Globus pallidus (tissue), 1 donor: ENCODE measurements at regions not wholly inside any gene's neighbourhood (a gene's known extent, or its start where the extent isn't known, plus 50 kb on each side); places are given as distances from the start of the nearest gene placed in this dataset.
"Not testable (repeated sequence)": the region's sequence is repeated elsewhere in the genome, so short reads cannot be mapped to it uniquely, and the experiment has no call there.

Experiments used
- DNase-seq: peaks from one replicate; pipeline ENCODE4 v3.0.0-alpha.2; 2015; ENCODE audit warnings: low spot score

DNA sequence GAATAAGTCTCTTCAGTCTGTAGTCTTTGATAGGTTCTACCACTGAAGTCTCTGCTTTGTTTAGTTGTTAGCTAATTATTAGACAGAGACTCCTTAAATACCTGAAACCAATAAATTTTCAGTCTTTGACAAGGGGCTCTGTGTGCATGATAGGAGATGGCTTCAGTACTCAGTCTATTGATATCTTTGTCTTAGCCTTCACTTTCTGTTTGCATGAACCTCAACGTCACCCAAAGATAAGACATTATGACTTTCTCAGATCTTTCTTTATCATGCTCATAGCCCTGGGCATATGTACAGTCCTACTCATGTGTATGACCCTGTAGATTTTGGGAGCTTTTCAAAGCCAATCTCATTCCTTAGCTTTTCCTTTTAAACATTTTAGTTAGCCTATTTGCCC is 183.5 kb upstream of the GCFC2 start:
- DNase-seq: no peak

DNA sequence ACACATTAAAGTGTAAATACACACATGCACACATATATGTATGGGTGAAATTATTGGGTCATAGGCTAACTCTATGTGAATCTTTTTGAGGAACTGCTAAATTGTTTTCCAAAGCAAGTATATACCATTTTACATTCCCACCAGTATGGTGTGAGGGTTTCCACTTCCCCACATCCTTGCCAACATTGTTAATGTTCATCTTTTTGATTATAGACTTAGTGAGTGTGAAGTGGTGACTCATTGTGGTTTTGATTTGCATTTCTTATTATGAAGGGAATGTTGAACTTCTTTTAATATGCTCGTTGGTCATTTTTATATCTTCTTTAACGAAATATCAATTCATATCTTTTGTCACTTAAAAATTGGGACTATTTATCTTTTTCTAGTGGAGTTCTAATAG is 181.8 kb upstream of the GCFC2 start:
- DNase-seq: no peak

DNA sequence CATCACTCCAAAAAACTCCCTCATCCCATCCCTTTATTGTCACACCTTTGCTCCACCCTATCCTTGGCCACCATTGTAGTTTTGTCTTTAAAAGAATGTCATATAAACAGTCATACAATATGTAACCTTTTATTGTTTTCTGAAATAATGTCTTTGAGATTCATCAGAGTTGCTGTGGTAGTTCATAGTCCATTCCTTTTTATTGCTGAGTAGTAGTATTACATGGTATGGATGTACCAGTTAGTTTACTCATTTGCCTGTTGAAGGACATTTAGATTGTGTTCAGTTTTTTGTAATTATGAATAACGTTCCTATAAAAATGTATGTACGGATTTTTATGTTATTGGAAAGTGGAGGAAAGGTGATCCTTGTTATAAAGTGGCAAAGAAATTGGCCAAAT is 171.8 kb upstream of the GCFC2 start:
- no peak for DNase-seq

DNA sequence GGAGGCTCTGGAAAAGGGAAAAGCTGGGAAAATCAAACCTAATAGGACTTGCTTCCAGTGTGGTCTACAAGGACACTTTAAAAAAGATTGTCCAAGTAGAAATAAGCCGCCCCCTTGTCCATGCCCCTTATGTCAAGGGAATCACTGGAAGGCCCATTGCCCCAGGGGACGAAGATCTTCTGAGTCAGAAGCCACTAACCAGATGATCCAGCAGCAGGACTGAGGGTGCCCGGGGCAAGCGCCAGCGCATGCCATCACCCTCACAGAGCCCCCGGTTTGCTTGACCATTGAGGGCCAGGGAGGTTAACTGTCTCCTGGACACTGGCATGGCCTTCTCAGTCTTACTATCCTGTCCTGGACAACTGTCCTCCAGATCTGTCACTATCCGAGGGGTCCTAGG is 164.9 kb upstream of the GCFC2 start:
- not testable (repeated sequence) for DNase-seq

DNA sequence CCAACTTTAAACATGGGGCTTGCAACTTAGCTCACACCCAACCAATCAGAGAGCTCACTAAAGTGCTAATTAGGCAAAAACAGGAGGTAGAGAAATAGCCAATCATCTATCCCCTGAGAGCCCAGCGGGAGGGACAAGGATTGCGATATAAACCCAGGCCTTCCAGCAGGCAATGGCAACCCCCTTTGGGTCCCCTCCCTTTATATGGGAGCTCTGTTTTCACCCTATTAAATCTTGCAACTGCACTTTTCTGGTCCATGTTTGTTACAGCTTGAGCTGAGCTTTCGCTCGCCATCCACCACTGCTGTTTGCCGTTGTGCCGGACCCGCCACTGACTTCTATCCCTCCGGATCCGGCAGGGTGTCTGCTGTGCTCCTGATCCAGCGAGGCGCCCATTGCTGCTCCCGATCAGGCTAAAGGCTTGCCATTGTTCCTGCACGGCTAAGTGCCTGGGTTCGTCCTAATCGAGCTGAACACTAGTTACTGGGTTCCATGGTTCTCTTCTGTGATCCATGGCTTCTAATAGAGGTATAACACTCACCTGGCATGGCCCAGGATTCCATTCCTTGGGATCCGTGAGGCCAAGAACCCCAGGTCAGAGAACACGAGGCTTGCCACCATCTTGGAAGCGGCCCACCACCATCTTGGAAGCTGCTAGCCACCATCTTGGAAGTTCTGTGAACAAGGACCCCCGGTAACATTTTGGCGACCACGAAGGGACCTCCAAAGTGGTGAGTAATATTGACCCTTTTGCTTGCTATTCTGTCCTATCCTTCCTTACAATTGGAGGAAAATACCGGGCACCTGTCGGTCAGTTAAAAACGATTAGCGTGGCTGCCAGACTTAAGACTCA is 161.3 kb upstream of the GCFC2 start:
- not testable (repeated sequence) for DNase-seq

DNA sequence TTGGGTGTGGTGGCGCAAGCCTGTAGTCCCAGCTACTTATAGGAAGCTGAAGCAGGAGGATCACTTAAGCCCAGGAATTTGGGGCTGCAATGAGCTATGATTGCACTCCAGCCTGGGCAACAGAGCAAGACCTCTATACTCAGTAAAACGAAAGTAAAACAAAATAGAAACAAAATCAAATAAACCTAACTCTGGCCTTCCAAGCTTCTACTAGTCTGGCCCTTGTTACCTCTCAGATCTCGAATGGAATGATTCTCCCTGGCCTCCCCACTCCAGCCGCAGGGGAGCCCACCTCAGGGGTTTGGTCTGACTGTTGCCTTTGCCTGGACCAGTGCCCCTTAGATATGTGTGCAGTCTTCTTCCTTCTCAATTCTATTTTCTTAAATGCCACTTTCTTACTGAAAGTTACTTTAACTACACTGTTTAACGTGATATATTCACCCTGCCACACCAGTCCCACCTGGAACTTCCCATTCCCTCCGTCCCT is 160.0 kb upstream of the GCFC2 start:
- DNase-seq: no peak

DNA sequence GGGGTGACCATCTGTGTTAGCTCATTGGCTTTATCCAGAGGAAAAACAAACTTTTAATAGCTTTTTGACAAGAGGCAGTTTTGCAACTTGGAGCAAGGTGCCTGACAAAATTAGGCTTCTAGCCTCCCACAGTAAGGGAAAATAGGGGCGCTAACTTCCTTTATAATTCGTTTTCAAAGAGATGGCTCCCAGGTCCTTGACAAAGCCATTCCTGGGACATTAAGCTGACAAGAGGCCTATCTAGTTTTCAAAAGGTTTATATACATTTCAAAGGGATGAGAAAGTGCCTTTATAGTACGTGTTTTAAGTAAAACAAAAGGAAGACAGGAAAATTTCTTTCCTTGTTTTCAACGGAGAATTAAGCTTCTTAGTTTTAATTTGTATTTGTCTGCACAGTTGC is 159.4 kb upstream of the GCFC2 start:
- DNase-seq: no peak

DNA sequence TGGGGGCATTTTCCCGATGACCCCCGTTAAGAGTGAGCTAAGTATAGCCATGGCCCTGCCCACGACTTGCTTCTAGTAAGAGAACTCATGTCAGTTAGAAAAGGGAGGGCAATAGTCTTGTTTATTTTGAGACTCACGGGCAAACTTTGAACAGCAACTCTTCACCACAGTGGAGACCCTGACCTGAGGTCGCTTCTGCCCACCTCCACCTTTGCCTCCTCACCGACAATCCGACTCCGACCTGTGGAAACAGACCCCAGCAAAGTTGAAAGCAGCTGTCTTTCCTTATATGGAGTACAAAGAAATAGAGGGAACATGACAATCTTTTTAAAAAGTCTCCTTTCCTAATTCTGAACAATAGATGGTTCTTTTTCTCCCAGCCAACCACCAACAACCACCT is 155.0 kb upstream of the GCFC2 start:
- no peak for DNase-seq

DNA sequence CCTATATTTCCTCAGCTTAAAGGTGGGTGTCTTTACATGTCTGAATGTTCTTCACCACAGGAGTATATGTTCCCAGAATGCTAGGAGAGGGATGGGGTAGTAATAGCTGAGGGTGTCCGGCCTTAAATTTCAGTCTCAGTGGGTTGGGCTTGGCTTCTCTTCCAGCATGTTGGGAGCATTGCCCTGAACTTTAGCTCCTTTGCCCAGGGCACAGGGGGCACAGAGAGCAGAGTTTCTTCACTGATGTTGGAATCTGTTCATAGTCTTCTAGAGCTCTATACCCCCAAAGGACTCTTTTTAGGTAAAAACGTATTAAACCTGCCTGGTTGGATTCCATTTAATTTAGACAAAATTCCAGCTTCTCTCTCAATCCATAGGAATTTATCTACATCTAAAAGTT is 154.4 kb upstream of the GCFC2 start:
- no peak for DNase-seq

DNA sequence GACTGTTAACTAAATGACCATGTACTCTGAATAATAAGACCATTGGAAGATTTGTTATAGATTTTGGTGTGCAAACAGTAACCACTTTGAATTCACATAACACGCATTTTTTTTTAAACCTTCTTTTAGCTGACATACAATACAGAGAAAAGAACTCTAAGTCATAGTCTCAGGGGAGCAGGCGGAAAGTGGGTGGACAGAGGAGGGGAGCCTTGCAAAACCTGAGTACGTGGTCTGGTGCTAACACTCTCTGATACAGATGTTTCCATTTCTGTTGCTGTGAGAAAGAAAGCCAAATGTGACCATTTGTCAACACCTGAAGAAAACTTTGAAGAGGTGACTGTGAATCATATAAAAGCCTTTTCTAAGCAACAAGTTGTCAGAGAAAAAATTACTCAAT is 151.8 kb upstream of the GCFC2 start:
- no peak for DNase-seq

DNA sequence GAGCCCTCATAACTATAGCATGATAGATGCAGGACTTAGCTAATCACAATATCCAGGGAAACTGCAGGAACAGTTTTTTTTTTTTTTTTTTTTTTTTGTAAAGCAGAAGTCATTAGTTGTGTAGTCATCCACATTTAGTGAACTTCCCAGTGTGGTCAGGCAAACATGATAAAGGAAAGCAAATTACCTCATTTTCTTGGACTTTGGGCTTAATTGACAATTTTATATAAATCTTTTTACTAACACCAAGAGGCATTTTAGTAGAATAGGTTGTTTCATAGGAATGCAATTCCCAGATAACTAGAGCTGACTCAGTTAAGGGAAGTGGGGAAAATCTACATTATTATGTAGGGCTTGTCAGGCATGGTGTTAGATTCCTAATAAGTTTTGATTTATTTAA is 142.7 kb upstream of the GCFC2 start:
- DNase-seq: no peak

DNA sequence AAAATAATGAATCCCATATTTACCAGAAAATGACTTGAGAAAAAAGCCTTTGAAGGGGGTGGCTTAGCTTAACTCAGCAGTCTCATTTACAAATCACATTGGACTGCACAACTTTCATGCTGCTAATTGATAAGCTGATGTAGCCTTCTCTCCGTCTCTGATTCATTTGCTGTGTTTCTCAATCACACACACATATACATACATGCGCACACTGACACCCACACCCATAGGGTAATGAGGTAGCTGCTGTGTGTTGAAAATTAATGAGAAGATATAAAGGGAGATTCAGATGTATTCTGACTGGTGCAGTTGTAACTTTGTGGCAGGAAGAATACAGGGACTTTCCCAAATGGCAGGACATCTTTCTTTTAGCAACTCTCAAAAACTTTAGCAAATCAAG is 141.9 kb upstream of the GCFC2 start:
- no peak for DNase-seq

DNA sequence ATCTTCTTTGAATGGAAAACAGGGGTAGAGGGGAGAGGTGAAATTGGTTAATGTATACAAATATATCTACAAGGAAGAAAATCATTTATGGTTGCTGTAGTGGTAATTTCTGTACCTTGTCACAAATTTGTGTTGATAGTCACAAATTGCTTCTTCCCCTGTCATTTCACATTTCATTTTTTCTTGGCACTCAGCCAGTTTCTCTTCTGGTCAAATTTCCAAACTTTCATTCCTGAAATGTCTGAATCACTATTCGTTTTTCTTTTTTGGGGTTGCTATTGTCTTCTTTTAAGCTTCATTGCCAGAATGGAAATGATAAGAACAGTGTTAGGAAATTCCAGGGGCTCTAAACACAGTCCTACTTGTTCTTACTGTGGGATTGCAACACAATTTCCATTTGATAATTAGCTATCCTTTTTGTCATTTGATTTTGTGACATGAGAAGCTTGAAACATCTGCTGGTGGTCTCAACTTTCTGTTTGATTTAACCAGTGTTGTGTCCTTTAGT is 136.0 kb upstream of the GCFC2 start:
- no peak for DNase-seq

DNA sequence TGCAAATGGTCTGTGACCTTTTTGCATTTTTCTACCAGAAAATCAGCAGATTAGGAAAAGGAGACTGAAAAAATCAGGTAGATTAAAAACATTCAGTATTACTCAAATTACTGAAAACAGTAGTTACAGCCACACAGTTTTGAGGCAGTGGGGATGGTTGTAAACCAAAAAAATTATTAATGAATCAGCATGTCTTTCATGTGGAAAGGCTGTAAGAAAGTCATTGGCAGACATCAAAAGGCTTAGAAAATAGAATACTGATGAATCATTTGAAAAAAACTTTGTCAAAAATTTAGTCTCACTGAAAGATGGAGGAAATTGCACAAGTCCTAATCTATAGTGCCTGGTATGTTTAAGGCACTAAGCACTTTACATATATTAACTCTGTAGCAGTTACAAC is 133.9 kb upstream of the GCFC2 start:
- DNase-seq: no peak

DNA sequence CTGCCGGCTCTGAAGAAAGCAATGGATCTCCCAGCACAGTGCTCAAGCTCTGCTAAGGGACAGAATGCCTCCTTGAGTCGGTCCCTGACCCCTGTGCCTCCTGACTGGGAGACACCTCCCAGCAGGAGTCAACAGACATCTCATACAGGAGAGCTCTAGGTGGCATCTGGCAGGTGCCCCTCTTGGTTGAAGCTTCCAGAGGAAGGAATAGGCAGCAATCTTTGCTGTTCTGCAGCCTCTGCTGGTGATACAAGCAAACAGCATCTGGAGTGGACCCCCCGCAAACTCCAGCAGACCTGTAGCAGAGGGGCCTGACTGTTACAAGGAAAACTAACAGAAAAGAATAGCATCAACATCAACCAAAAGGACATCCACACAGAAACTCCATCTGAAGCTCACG is 123.9 kb upstream of the GCFC2 start:
- not testable (repeated sequence) for DNase-seq

DNA sequence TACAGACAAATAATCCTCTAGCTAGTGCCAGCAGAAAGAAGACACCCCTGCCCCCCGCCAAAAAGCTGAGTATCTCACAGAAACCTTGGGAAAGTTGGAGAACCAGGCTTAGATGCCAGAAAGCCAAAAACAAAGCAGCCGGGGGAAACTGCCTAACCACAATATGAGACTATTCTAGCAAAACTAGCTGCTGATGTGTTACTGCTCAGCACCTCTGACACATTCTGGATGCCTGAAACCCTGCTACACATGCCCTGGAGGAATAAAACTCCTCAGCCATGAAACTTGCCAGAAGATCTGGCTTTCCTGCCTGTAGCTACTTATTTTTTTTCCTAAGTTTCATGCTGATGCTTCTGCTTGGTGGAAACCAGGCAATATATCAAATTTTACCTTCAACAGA is 122.7 kb upstream of the GCFC2 start:
- no peak for DNase-seq

DNA sequence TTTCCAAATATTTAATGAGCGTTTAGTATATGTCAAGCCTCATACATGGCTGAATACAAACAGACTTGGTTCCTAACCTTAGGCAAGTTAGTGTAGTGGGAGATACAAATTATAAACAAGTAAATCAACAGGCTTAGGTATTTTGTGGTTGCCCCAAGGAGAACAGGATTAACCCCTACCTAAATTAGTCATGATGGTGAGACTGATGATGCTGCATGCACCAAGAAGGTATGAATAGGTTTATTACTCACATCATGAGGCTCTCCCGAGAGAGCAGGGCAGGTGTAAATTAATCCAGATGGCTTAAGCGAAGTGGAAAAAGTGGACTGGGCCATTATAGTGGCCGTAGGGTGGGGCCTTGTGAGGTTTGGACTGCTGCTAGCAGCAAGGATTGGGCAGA is 118.1 kb upstream of the GCFC2 start:
- DNase-seq: no peak

DNA sequence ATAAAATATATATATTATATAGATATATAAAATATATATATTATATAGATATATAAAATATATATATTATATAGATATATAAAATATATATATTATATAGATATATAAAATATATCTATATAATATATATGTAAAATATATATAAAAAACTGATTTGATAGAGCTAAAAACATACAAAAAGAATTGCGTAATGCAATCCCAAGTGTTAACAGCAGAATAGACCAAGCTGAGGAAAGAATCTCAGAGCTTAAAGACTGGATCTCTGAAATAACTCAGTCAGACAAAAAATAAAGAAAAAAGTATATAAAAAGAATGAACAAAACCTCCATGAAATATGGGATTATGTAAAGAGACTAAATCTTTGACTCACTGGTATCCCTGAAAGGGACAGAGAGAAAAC is 112.8 kb upstream of the GCFC2 start:
- DNase-seq: not testable (repeated sequence)

DNA sequence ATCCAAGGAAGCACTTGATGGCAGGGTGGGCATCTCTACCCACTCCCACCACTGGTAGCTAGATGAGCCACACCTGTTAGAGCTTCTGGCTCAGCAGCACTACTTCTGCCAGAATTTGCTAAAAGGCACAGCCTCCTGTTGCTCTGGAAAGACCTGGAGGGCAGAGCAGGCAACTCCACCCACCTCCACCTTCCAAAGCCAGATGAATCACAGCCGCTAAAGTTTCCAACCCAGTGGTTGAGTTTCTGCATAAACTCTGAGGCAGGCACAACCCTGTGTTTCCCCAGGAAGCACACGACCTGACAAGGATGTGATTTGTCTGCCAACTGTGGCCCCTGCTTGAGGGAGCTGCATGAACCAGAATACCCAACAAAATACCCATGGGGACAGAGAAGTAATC is 111.6 kb upstream of the GCFC2 start:
- no peak for DNase-seq

DNA sequence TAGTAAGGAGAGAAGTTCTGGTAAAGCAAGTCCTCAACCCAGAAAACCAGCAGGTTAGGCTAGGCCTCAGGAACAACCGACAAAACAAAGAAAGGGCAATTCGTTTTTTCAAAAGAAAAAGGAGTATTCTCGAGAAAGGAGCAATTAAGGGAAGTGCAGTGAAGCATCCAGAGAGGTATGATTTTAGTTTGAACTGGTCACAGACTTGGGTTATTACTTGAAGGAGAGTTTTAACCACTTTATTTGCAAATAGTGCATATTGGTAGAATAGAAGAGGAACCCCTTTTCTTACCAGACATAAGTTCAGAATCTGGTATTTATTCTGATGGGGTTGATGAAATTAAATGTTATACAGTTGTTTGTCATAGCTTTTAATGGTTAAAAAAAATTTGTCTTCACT is 110.0 kb upstream of the GCFC2 start:
- no peak for DNase-seq

DNA sequence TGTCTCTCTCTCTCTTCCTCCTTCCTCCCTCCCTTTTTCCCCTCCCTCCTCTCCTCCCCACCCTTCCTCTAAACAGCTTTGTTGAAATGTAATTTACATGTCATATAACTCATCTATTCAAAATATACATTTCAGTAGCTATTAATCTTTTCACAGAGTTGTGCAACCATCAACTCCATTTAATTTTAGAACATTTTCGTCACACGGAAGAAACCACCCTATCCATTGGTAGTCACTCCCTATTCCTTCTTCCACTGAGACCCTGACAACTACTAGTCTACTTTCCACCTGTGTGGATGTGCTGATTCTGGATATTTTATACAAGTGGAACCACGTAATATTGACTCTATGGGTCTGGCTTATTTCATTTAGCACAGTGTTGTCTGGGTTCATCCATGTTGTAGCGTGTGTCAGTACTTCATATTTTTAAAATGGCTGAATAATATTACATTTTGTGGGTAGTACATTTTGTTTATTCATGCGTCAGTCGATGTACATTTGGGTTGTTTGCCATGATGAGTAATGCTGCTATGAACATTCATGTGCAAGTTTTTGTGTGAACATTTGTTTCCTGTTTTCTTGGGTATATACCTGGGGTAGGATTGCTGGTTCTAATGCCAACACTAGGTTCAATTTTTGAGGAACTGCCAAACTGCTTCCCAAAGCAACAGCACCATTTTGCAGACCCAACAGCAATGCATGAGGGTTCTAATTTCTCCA is 100.1 kb upstream of the GCFC2 start:
- no peak for DNase-seq

DNA sequence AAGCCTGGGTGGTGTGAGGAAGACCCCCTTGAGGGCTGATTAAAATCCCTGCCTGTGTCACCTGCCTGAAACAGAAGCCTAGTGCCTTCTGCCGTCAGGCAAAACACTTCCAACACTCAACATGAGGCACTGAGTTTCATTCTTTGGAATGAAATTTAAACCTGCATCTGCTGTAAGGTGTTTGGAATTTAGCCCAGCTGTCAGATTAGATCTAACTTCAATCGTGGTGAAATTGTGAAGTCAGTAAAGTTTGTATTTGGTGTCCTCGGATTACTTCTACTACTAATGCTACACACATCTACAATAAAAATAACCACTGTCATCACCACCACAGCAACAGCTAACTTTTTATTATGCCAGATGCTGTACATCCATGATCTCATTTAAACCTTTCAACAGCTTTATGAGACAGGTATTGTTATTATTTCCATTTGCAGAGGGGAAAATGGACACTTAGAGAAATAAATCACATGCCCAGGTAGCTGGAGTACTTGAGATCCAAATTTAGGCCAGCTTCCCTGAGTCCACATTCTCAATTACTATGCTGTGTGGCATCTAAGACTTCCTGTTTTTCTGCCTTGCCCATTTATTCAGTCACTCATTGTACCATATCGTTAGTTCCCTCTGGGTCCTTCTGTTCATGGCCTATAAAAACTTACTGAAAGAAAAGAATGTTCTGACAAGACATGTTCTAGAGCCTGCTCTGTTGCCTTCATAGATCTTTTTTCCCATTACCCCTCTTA is 98.2 kb upstream of the GCFC2 start:
- DNase-seq: no peak

DNA sequence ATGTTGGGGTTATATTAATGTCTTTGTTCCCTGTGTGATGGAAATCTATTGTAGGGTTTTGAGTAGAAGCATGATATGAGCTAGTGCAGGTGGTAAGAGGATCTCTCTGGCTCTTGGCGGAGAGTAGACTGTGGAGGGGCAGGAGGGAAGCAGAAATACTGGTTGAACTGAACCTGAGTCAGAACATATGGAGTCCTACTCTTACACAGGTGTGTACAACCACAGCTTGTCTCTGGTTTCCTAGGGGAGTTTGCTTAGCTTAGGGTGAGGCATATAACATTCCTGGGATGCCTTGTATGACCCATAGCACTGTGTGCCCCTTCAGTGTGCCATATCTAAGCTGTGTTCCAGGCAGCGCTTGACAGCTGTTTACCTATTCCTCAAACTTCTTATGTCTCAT is 97.3 kb upstream of the GCFC2 start:
- no peak for DNase-seq
